Stimulated activated CD4-positive, alpha-beta T cell treated with anti-CD3 and anti-CD28 coated beads, Interleukin-15, amount 100 ng/mL, for 1 hour (primary cell): ENCODE measurements at regions not wholly inside any gene's neighbourhood (a gene's known extent, or its start where the extent isn't known, plus 50 kb on each side); places are given as distances from the start of the nearest gene placed in this dataset.
"Not testable (repeated sequence)": the region's sequence is repeated elsewhere in the genome, so short reads cannot be mapped to it uniquely, and the experiment has no call there.

ENCODE experiments used
- DNase-seq, 2 donors: peaks; one replicate each; pipeline ENCODE4 v3.0.0-alpha.2; 2020; ENCODE audit warnings: low read depth in 1 of 2, low spot score in 1 of 2

- no peak for DNase-seq
Measured at GRCh38 chr1:96157101-96157500, 564.5 kb upstream of the PTBP2 start.

DNA sequence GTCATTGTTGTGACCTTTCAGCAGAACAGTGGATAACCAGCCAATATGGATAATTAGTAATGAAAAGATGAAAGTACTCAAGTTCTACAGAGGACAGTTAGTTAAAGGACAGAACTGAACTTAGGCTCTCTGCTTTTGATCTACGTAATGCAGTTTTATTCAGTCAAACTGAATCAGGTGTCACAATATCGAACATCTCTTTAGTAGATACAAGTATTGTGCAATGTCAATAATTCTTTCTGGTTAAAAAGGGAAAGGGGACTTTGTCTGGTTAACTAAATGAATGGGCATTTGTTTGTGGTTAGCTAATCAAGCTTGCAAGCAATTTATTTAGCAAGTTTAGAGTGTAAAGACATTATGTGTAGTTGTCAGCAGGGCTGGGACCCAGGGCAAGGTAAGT is 562.2 kb upstream of the PTBP2 start:
- no peak for DNase-seq

- no peak for DNase-seq
Measured at GRCh38 chr1:96164053-96164452, 557.5 kb upstream of the PTBP2 start.

DNA sequence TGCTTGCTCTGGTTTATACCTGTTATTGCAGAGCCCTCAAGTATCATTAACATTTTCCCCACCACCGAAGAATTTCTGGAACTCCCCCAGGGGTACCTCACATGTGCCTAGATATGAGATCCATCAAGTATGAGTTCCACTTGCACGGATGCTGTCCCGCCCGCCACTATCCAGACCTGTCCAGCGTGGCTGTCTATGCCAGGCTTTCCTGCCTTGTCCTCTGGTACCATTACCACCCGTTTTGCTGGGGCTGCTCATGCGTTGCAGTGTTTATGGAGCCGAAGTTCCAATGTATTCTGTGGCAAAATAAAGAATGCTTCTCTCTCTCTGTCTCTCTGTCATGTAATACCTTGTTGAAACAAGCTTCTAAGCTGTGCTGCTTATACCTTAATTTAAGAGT is 543.5 kb upstream of the PTBP2 start:
- no peak for DNase-seq

- no peak for DNase-seq
Measured at GRCh38 chr1:96183485-96183884, 538.1 kb upstream of the PTBP2 start.

GRCh38 chr1:96183928-96184327 is 537.7 kb upstream of the PTBP2 start:
- no peak for DNase-seq

GRCh38 chr1:96185181-96185580 is 536.4 kb upstream of the PTBP2 start:
- DNase-seq: no peak

- DNase-seq: no peak
Measured at GRCh38 chr1:96187020-96187419, 534.6 kb upstream of the PTBP2 start.

DNA sequence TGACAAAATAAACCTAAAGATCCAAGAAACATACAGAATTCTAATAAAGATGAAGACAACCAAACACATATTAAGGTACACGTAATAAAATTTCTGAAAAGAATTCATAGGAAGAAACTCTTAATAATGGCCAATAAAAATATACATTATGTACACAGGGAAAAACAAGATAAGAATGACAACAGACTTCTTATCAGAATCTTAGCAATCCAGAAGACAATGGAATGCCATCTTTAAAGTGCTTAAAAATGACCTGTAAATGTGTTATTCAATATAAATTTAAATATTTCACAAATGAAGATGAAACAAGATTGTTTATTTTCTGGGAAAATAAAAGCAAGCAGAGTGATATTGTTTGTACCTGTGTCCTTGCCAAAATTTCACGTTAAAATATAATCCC is 530.4 kb upstream of the PTBP2 start:
- no peak for DNase-seq

DNA sequence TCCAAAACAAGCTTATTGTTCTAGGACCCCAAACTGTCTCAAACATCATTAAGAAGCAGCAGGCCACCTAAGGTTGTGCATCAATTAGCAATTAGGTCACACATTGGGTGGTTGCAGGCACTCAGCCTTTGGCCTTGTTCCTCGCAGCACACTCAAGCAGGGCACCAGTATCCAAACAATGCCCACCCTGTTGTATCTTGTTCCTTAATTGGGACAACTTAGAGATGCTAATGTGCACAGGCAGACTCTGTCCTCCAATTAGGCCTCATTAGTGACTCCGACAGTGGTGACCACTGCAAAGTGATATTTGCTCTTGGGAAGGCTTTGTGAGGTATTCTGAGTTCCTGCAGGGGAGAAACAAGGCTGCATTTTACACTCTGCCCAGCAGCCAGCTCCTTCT is 515.1 kb upstream of the PTBP2 start:
- DNase-seq: no peak

DNA sequence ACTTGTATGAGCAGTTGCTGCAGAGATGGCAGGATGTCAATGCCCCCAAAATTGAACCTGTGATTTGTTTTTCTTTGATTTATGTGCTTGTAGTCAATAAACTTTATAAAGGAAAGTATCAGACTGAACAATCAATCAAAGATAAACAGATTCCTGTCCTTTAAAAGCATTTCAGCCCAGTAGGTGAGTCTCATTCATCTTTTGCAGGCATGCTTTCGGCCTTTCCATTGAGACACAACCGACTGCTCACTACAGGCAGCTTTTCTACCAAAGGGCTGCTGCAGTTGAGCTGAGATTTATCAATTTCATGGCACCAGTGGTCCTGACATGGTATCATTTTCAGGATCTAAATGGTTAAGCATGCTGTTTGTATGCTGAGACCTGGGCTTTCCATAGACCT is 513.6 kb upstream of the PTBP2 start:
- no peak for DNase-seq

- DNase-seq: no peak
Measured at GRCh38 chr1:96208428-96208827, 513.2 kb upstream of the PTBP2 start.

- DNase-seq: no peak
Measured at GRCh38 chr1:96210054-96210453, 511.5 kb upstream of the PTBP2 start.

- DNase-seq: no peak
Measured at GRCh38 chr1:96211202-96211601, 510.4 kb upstream of the PTBP2 start.

DNA sequence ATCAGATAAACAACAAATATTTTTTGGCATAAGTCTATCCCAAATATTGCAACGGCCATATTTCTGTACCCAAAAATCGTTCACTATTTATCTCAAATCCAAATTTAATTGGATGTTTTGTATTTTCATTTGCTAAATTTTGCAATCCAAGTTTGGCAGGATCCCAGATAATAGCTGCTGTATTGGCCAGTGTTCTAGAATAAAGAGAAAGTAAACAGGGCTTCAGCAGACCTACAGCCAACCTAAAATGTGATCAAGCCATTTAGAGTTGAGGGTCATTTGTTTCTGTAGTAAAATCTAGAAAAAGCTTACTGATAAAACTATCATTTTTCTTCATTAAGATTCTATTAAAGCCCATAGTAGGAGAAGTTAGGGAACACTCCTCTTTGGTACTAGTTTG is 506.6 kb upstream of the PTBP2 start:
- no peak for DNase-seq

DNA sequence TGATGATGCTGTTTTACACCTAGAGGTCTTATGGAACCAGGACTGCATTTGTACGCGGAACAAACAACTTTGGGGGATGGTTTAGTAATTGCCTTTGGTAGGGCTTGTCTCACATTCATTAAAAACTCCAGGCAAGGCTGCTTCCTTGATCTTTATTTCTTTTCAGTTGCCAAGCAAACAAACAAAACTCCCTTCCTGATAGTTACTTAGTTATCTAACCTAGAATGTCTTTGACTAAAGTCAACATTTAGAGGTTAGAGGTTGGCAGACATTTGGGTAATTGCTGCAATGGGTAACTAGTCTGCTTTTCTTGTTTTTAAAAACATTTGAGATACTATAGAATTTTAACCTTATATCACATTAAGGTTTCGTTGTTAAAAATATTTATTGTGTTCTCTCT is 500.9 kb upstream of the PTBP2 start:
- DNase-seq: no peak

DNA sequence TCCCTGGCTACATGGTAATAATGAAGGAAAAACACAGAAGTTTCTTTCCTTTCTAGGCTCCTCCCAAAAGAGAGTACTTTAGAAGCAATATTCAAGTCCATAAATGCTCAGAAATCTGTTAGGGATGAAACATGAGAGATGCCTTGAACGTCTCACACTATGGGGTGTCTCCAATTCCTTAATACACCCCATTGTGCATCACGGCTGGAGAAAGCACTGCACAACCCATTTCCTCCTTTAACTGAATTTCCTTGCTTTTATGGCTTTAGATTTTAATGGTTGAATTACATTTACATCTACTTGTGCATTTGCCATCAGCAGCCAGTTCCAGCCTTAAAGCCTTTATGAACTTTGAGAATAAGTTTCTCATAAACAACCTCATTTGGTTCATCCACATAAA is 498.9 kb upstream of the PTBP2 start:
- DNase-seq: no peak

DNA sequence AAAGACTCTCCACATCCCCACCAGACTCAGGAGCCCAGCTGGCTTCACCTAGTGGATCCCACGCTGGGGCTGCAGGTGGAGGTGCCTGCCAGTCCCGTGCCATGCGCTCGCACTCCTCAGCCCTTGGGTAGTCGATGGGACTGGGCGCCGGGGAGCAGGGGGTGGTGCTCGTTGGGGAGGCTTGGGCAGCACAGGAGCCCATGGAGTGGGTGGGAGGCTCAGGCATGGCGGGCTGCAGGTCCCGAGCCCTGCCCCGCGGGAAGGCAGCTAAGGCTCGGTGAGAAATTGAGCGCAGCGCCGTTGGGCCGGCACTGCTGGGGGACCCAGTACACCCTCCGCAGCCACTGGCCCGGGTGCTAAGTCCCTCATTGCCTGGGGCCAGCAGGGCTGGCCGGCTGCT is 497.4 kb upstream of the PTBP2 start:
- not testable (repeated sequence) for DNase-seq

GRCh38 chr1:96233422-96233821 is 488.2 kb upstream of the PTBP2 start:
- no peak for DNase-seq

GRCh38 chr1:96234299-96234698 is 487.3 kb upstream of the PTBP2 start:
- no peak for DNase-seq

- no peak for DNase-seq
Measured at GRCh38 chr1:96236156-96236739, 485.3 kb upstream of the PTBP2 start.

GRCh38 chr1:96238426-96238825 is 483.2 kb upstream of the PTBP2 start:
- DNase-seq: no peak

GRCh38 chr1:96240438-96240837 is 481.1 kb upstream of the PTBP2 start:
- DNase-seq: no peak
